GM21717 (cell line): ENCODE measurements at regions not wholly inside any gene's neighbourhood (a gene's known extent, or its start where the extent isn't known, plus 50 kb on each side); places are given as distances from the start of the nearest gene placed in this dataset.
A peak's percentile ranks its signal among the peaks of the same experiment; 100 is the strongest.

ENCODE experiments used
- ATAC-seq: cut with Tn5 transposase; IDR thresholded peaks from one replicate; pipeline ENCODE4 v1.9.1; 2021; ENCODE audit warnings: mild to moderate bottlenecking, moderate library complexity; ENCODE audit not compliant: unreplicated experiment

- ATAC-seq: no peak
Measured at GRCh38 chr12:98180603-98181002, 334.8 kb upstream of the TMPO start.

- no peak for ATAC-seq
Measured at GRCh38 chr12:98182821-98183220, 332.6 kb upstream of the TMPO start.

GRCh38 chr12:98185606-98186005, 329.8 kb upstream of the TMPO start:
- ATAC-seq: no peak

GRCh38 chr12:98188650-98189077, 326.7 kb upstream of the TMPO start:
- ATAC-seq: no peak

- no peak for ATAC-seq
Measured at GRCh38 chr12:98194591-98194990, 320.8 kb upstream of the TMPO start.

- no peak for ATAC-seq
Measured at GRCh38 chr12:98198261-98198982, 317.0 kb upstream of the TMPO start.

- ATAC-seq: no peak
Measured at GRCh38 chr12:98208816-98209215, 306.6 kb upstream of the TMPO start.

GRCh38 chr12:98211909-98212695, 303.3 kb upstream of the TMPO start:
- no peak for ATAC-seq

GRCh38 chr12:98213556-98213955, 301.8 kb upstream of the TMPO start:
- ATAC-seq: no peak

GRCh38 chr12:98217257-98217656, 298.1 kb upstream of the TMPO start:
- no peak for ATAC-seq

GRCh38 chr12:98220636-98221035, 294.8 kb upstream of the TMPO start:
- ATAC-seq: no peak

GRCh38 chr12:98221243-98221808, 294.1 kb upstream of the TMPO start:
- ATAC-seq: no peak

GRCh38 chr12:98222135-98222534, 293.3 kb upstream of the TMPO start:
- ATAC-seq: no peak

- peak; percentile 70 for ATAC-seq
Measured at GRCh38 chr12:98224584-98225221, 290.7 kb upstream of the TMPO start.

GRCh38 chr12:98227162-98227561, 288.2 kb upstream of the TMPO start:
- ATAC-seq: no peak

GRCh38 chr12:98228683-98229539, 286.5 kb upstream of the TMPO start:
- ATAC-seq: peak; percentile 49

GRCh38 chr12:98229540-98229924, 285.9 kb upstream of the TMPO start:
- ATAC-seq: no peak

- no peak for ATAC-seq
Measured at GRCh38 chr12:98232753-98233390, 282.5 kb upstream of the TMPO start.

GRCh38 chr12:98235301-98235700, 280.1 kb upstream of the TMPO start:
- ATAC-seq: no peak

- ATAC-seq: no peak
Measured at GRCh38 chr12:98238515-98239130, 276.8 kb upstream of the TMPO start.
